ENCODE measurements at regions not wholly inside any gene's neighbourhood (a gene's known extent, or its start where the extent isn't known, plus 50 kb on each side); places are given as distances from the start of the nearest gene placed in this dataset.

DNA sequence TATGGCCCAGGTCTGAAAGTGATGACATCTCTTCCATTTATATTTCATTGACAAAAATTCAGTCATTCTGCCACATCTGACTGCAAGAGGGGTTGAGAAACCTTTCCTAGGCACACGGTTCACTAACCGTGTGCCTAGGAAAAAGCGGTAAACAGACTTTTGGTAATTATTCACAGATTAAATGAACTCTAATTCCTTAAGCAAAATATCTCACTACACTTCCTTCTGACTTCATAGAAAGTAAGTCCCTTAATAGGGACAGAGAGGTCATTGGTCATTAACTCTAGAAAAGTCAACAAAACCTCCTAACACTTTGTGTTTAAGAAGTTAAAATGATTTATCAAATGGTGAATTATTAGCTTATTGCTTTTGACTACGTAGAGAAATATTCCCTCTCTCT, 205.1 kb downstream of the PDHA2 start:
- H3K4me1 ChIP-seq (ENCODE audit: insufficient read depth, low read length, poor library complexity, severe bottlenecking): no peaks in the 10 kb centered on the region
- no peaks in the 10 kb centered on the region for H3K36me3 ChIP-seq (ENCODE audit: insufficient read depth, low read length, poor library complexity, severe bottlenecking)
- intact Hi-C loops (cut with micrococcal nuclease; ENCODE audit: unreplicated experiment): loop anchor here (10.0 kb wide), 1 partner anchor 880 kb away; no protein-coding TSS in a partner anchor
- no peak for DNase-seq (ENCODE audit: low spot score)
- no peak for TF ChIP-seq EZH2 (IDR thresholded peaks at IDR 0.05; ENCODE audit: borderline replicate concordance, low read depth, low read length, poor library complexity, severe bottlenecking)
- TF ChIP-seq, protein P1, sequence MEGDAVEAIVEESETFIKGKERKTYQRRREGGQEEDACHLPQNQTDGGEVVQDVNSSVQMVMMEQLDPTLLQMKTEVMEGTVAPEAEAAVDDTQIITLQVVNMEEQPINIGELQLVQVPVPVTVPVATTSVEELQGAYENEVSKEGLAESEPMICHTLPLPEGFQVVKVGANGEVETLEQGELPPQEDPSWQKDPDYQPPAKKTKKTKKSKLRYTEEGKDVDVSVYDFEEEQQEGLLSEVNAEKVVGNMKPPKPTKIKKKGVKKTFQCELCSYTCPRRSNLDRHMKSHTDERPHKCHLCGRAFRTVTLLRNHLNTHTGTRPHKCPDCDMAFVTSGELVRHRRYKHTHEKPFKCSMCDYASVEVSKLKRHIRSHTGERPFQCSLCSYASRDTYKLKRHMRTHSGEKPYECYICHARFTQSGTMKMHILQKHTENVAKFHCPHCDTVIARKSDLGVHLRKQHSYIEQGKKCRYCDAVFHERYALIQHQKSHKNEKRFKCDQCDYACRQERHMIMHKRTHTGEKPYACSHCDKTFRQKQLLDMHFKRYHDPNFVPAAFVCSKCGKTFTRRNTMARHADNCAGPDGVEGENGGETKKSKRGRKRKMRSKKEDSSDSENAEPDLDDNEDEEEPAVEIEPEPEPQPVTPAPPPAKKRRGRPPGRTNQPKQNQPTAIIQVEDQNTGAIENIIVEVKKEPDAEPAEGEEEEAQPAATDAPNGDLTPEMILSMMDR (conservative IDR thresholded peaks at IDR 0.05; ENCODE audit: low read depth, low read length): no peak
- no peaks in the 10 kb centered on the region for H3K27me3 ChIP-seq (replicated peaks; ENCODE audit: insufficient read depth, low read depth, low read length, poor library complexity)
- H3K9me3 ChIP-seq (ENCODE audit: low read depth, low read length, poor library complexity, severe bottlenecking): no peaks in the 10 kb centered on the region
- H3K27ac ChIP-seq (ENCODE audit: low read depth, low read length, poor library complexity, severe bottlenecking): no peak overlapping the region
- CTCF ChIA-PET: no interaction called here
- POLR2A ChIA-PET (ENCODE audit: low non-redundant PET): no interaction called here
- H3K4me3 ChIP-seq (ENCODE audit: low read depth, low read length, poor library complexity, severe bottlenecking): no peak overlapping the region
- no TSS peak for BruUV-seq (replicated peaks)

DNA sequence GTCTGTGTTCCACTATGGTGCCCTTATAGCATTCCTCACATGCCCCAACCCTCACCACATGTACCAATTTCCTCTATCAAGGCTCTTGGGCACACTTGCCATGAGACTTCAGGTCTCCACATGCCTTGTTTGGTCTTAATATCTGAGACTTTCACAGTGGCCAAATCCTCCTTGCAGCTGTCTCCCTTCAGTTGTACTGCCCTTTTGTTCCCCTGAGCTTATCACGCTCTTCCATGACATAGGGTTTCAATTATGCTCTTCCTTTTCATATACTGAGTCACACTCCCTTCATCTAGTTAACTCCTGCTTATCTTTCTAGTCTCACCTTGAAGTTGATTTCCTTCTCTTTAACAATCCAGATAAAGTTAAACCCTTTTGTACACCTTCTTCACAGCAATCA, 212.9 kb downstream of the PDHA2 start:
- ChIA-PET CTCF (no interaction called here), POLR2A (ENCODE audit: low non-redundant PET) (no interaction called here)
- intact Hi-C loops (cut with micrococcal nuclease; ENCODE audit: unreplicated experiment): no loop called here
- H3K27ac ChIP-seq (ENCODE audit: low read depth, low read length, poor library complexity, severe bottlenecking): no peak overlapping the region
- H3K36me3 ChIP-seq (ENCODE audit: insufficient read depth, low read length, poor library complexity, severe bottlenecking): no peaks in the 10 kb centered on the region
- no TSS peak for BruUV-seq (replicated peaks)
- no peak for DNase-seq (ENCODE audit: low spot score)
- H3K9me3 ChIP-seq (ENCODE audit: low read depth, low read length, poor library complexity, severe bottlenecking): no peaks in the 10 kb centered on the region
- no peaks in the 10 kb centered on the region for H3K27me3 ChIP-seq (replicated peaks; ENCODE audit: insufficient read depth, low read depth, low read length, poor library complexity)
- TF ChIP-seq, protein P1 (conservative IDR thresholded peaks at IDR 0.05; ENCODE audit: low read depth, low read length): no peak
- TF ChIP-seq EZH2 (IDR thresholded peaks at IDR 0.05; ENCODE audit: borderline replicate concordance, low read depth, low read length, poor library complexity, severe bottlenecking): no peak
- H3K4me3 ChIP-seq (ENCODE audit: low read depth, low read length, poor library complexity, severe bottlenecking): no peak overlapping the region
- H3K4me1 ChIP-seq (ENCODE audit: insufficient read depth, low read length, poor library complexity, severe bottlenecking): no peaks in the 10 kb centered on the region

- TF ChIP-seq, protein P1 (conservative IDR thresholded peaks at IDR 0.05; ENCODE audit: low read depth, low read length): no peak
- no peak for TF ChIP-seq EZH2 (IDR thresholded peaks at IDR 0.05; ENCODE audit: borderline replicate concordance, low read depth, low read length, poor library complexity, severe bottlenecking)
- Histone ChIP-seq H3K27me3 (replicated peaks; ENCODE audit: insufficient read depth, low read depth, low read length, poor library complexity) (no peaks in the 10 kb centered on the region), H3K27ac (ENCODE audit: low read depth, low read length, poor library complexity, severe bottlenecking) (no peak overlapping the region), H3K9me3 (ENCODE audit: low read depth, low read length, poor library complexity, severe bottlenecking) (no peaks in the 10 kb centered on the region), H3K4me3 (ENCODE audit: low read depth, low read length, poor library complexity, severe bottlenecking) (no peak overlapping the region), H3K4me1 (ENCODE audit: insufficient read depth, low read length, poor library complexity, severe bottlenecking) (no peaks in the 10 kb centered on the region), H3K36me3 (ENCODE audit: insufficient read depth, low read length, poor library complexity, severe bottlenecking) (no peaks in the 10 kb centered on the region)
- ChIA-PET CTCF (no interaction called here), POLR2A (ENCODE audit: low non-redundant PET) (no interaction called here)
- no peak for DNase-seq (ENCODE audit: low spot score)
- no TSS peak for BruUV-seq (replicated peaks)
- intact Hi-C loops (cut with micrococcal nuclease; ENCODE audit: unreplicated experiment): no loop called here
Observed at GRCh38 chr4:96056346-96056934, 216.5 kb downstream of the PDHA2 start.

Measured in A673 (cell line).